HS-5 (cell line): ENCODE measurements at regions not wholly inside any gene's neighbourhood (a gene's known extent, or its start where the extent isn't known, plus 50 kb on each side); places are given as distances from the start of the nearest gene placed in this dataset.
"Not testable (repeated sequence)": the region's sequence is repeated elsewhere in the genome, so short reads cannot be mapped to it uniquely, and the experiment has no call there.

ENCODE experiments used
- DNase-seq: peaks from one replicate; pipeline ENCODE4 v3.0.0-alpha.2; 2012; ENCODE audit warnings: low read depth

DNA sequence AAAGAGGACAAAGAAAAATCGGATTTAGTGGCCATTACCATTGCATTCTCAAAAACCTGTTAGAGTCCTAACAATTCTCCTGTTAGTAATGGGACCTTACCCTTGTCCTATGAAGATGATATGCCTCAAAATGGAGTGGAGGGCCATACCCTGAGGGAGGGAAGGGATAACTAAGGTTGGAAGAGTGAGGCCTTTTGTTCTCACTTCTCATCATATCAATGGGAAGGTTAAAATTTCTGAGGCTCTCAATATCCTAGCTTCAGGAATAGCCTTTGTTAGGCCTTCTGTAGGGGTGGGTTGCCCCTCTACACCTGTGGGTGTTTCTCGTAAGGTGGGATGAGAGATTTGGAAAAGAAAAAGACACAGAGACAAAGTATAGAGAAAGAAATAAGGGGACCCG is 109.4 kb upstream of the SGIP1 start:
- not testable (repeated sequence) for DNase-seq

DNA sequence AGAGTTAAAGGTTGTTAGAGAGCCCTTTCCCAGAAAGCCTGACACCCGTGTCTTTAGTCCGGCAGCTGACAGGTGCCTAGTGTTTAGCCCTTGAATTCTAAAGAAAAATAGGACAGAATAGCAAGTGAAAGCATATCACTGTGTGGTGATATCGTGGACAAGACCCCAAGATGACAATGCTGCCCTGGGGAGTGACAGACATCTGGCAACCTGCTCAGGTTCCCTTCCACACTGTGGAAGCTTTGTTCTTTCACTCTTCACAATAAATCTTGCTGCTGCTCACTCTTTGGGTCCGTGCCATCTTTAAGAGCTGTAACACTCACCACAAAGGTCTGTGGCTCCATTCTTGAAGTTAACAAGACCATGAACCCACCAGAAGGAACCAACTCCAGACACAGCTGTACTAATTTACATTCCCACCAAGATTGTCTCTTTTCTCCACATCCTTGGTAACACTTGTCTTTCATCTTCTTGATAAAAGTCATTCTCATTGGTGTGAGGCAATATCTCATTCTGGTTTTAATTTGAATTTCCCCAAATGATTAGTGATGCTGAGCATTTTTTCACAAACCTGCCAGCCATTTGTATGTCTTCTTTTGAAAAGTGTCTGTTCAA is 107.6 kb upstream of the SGIP1 start:
- no peak for DNase-seq

DNA sequence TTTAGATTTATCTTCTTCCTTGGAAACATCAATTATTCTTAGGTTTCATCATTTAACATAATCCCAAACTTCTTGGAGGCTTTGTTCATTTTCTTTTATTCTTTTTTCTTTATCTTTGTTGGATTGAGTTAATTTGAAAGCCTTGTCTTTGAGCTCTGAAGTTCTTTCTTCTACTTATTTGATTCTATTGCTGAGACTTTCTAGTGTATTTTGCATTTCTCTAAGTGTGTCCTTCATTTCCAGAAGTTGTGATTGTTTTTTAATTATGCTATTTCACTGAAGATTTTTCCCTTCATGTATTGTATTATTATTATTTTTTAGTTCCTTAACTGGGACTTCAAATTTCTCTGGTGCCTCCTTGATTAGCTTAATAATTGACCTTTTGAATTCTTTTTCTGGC is 103.1 kb upstream of the SGIP1 start:
- not testable (repeated sequence) for DNase-seq

DNA sequence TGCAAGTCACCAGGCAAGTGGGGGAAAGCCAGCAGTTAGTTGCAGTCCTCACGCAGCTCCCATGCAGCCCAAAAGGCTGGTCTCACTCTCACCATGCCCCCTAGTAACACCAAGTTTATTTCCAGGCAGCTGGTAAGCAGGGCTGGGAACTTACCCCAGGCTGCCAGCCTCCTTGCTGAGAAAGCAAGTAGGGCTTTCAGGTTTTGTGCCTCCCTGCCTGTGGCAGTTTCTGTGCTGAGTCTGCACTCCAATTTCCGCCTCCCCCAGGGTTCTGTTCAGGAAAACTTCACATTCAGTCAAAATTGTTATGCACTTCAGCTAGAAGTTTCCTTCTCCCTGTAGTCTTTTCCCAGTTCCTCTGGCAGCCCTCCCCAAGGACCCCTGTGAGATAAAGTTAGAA is 102.0 kb upstream of the SGIP1 start:
- DNase-seq, result no peak

DNA sequence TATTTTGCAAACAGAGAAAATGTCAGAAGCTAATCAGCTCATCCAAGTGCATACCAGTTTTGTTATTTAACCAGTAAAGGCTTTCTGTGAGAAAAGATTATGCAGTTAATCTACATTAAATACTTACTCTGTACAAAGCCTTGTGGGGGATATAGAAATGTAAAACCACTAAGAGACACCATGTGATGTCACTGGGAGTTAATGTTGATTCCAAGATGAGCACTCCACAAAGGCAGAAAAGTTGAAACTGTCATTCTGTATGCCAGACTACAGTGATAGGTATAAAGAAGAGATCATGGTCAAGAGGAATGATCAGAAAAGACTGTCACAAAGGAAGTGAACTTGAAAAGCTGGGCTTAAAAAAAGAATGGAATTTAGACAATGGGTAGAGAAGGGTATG is 100.3 kb upstream of the SGIP1 start:
- no peak for DNase-seq

DNA sequence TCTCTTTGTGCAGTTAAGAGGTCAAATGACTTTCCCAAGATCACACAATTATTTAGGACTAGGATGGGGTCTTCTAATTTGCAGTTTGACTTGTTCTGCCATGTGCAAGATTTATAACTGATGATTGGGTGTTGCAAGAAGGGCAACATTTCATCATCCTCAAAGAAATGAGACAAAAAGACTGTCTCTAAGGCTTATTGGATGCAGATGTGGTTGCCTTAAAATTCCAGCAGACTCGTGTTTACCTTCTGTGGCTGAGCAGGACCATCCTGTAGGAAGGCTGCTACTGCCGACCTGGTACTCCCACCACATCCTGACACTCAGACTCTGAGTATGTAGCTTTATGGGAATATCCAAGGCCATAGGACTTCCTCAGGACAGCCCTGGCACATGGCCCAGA is 99.9 kb upstream of the SGIP1 start:
- peak; percentile 73 for DNase-seq

DNA sequence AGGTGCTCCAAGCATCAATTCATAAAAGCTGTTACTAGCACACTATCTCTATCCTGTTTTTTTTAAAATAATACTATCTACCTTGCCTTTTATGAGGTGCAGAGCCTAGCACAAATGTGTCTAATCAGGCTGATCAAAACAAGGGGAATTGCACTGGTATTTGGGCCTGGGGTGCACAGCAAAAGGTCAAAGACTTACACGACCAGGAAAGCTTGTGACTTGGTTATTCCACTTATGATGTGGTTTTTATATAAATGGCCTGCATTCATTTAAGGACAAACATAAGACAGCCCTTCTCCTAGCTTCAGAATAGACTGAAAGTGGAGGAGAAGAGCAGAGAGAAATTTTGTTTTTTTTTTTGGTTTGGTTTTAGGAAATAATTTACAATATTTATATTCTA is 98.4 kb upstream of the SGIP1 start:
- no peak for DNase-seq

DNA sequence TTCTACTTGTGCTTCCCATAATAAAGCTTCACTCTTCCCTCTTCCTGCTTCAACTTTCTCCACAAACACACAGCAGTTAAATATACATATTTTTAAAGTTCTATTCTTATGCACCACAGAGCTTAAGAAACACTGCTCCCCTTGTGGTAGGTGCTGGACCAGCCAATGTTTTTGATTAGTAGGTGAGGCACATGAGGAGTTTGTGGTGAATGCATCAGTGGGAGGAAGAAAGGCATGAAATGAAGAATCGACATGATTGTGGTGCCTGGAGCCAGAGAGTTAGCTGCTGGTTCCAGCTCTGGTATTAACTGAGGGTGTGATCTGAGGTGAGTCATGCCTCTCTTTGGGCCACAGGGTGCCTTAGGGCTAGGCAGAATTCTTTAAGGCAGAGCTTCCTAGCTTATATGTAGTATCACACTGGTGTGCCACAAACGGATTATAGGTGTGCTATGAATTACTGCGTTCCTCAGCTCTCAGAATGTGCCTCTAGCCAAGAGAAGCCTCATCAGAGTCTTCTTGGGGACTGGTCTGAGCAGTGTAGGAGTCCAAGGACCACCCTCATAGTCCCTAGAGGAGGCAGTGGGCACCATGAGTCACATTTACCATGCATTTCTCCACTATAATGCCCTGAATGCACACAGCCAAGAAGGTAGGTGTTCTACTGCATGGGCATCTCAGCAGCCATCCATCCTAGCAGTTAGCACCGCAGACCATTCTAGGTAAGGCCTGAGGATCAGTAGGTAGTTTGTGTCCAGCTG is 97.4 kb upstream of the SGIP1 start:
- peak; percentile 58 for DNase-seq

DNA sequence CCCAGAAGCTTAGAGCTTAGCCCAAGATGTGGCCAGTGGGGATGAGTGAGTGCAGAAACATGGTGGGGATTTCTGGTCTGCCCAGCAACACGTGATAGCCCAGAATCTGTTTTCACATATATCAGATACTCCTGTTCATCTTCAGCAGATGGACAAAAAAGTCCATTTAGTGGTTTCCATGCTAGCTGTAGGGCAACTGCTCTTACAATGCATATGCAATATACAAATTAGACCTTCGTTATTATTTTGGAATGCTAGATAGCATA is 96.9 kb upstream of the SGIP1 start:
- DNase-seq, result no peak

DNA sequence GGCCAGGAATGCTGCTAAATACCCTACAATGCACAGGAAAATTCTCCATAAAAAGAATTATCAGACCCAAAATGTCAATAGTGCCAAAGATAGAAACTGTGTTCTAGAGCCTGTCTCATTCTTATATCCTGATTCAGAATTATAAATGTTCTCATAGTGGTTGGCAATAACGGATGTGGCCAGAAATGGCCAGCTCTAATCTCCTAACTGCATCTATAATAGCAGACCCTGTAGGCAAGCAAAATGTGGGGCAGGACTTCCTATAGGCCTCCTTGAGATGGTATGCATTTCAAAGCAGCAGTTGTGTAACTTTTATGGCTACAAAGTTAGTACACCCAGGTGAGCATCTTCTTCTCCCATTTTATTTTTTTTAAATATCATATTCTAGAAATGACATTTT is 95.9 kb upstream of the SGIP1 start:
- DNase-seq, result no peak

DNA sequence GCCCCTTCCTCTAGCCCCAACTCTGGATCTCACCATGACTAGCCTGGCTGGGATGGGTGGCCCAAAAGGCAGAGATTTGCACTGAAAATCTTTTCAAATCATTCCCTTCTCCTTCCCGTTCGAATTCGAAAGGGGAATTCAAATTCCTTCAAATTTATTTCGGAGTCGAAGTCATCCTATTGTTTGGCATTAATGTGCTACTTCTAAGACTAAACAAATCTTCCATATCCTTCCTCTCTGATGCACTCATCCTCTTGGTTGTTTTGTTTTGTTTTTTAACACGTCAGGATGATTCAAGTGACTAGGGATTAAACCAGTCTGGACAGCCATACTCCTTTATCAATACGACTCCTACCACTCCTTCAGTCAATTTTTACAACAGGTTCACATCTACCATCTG is 95.5 kb upstream of the SGIP1 start:
- no peak for DNase-seq

DNA sequence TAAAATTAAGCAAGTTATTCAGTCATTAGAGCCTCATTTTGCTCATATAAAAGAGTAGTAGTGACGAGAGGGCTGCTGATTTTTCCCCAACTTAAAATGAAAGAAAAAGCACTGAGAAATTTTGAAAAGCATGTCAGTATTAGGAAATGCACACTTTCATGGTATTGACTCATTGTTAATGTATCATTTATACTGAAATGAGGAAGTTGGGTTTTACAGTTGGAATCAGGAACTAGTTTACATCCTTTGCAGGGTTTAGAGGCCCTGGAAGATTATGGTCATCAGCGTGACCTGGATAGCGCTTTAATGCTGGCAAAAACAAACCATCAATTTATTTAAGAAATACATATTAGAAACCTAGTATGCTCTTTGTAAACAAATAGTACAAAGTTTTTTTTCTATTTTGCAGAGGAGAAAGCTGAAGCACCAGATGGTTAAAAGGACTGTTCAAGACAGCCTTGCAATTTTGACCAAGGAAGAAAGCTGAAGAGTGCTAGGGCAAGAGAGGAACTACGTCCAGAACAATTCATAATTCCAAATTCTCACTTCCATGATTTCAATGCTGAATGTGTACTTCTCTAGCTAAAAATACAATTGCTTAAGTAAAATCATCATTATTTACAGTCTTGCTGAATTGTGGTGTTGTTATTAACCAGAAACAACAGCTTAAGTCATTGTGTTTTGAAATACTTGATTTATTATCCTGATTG is 94.8 kb upstream of the SGIP1 start:
- no peak for DNase-seq

DNA sequence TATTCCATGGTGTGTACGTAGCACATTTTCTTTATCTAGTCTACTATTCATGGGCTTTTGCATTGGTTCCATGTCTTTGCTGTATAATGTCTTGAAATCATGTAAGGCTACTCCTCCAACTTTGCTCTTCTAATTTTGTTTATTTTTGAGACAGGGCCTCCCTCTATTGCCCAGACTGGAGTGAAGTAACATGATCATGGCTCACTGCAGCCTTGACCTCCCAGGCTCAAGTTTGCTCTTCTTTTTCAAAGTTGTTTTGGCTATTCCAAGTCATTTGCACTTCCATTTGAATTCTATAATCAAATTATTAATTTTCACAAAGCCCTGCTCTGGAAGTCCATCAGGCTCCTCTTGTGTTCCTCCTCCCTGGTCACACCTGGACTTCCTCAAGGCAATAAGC is 90.2 kb upstream of the SGIP1 start:
- DNase-seq, result no peak

DNA sequence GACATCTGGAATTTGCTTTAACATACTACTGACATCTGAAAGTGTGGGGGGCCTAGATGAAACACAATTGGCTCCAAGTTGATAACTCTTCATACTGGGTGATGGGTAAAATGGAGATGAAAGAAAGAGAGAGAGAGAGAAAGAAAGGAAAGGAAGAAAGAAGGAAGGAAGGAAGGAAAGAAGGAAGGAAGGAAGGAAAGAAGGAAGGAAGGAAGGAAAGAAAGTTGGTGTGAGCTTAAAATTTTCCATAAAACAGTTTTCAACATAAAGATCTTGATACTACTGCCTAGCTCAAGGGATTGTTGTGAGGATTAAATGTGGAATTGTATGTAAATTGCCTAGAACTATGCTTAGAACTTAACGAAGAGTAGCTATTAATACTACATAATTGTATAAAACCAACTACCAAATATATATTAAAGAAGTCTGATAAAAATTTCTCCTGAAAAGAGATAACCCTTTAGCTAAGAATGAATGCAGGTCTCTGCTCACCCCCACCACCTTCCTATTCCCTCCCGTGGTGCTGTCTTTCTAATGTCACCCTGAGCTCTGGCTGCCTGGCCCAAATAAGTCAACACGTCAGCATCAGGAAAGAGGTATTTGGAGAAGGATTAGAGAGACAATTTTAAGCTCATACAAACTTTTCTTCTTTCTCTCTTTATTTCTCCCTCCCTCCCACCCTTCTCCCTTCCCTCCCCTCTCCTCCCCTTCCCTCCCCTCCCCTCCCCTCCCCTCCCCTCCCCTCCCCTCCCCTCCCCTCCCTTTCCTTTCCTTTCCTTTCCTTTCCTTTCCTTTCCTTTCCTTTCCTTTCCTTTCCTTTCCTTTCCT is 89.3 kb upstream of the SGIP1 start:
- DNase-seq, result no peak

DNA sequence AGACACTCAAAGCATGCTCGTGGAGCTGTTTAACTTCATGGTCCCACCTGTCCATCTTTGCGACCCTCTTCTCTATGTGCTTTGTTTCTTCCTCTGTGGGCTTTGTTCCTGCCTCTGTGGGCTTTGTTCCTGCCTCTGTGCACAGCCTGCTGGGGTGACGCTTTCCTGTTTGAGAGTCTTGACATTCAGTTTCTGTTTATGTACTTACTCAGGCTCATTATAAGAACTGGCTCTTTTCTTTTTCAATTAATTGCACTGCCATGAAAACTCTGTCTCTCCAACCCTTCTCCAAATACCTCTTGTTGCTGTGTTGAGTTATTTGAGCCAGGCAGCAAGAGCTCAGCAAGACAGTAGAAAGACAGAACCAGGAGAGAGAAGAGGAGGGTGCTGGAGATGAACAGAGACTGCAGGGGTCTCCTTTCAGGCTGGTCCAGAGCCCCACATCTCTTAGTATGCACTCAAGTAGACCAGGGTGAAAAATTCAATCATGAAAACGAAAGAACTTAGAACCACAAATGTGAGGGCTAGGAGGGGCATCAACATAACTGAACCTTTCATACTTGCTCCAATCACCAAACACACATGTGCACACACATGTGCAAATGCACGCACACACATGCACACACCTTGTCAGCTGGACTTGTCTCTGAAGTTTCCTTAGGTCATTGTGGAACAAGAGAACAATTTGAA is 88.3 kb upstream of the SGIP1 start:
- no peak for DNase-seq

DNA sequence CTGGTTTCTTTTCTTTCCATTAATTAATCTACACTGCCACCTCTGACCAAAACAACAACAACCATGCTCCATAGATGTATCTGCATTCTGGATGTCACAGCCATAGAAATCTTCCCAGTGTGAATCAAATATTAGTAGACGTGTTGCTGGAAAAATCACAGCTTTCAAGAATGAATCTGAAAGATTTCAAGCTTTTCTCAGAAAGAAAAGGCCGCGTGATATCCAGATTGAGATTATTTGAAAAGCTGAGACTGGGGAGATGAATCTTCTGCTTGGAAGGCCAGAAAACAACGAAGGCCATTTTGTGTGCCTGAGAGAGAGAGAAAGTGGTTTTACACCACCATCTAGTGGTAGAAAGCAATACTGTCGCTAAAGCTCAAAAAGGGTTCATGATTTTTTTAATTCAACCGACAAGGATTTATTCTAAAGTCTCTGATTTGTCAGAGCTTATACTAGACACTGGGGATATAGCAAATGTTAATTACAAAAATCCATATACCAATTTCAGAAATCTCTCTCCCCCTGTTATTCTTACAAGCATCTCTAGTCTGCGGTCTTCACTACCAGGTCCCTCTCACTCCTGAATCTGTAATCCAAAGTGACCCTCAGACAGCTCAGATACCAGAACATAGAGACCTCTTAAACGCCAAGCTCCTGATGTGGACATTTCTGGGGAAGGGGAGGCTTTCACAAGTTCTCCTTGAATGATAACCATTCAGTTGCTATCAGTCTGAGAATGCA is 87.5 kb upstream of the SGIP1 start:
- peak; percentile 65 for DNase-seq

DNA sequence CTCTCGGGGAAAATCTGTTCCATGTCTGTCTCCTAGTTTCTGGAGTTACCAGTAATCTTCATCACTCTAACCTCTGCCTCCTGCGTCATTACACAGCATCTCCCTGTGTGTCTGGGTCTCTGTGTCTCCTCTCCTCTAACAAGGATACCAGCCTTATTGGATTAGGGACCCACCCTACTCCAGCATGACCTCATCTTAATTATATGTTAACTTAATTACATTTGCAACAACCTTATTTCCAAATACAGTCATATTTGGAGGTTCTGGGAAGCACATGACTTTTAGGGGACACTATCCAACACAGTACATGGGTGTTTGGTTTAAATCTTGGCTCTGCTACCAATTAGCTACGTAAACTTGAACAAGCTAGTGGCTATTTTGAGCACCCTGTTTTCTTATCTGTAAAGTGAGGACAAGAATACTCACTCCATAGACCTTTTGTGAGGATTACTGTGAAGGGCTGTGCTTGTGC is 83.9 kb upstream of the SGIP1 start:
- no peak for DNase-seq

DNA sequence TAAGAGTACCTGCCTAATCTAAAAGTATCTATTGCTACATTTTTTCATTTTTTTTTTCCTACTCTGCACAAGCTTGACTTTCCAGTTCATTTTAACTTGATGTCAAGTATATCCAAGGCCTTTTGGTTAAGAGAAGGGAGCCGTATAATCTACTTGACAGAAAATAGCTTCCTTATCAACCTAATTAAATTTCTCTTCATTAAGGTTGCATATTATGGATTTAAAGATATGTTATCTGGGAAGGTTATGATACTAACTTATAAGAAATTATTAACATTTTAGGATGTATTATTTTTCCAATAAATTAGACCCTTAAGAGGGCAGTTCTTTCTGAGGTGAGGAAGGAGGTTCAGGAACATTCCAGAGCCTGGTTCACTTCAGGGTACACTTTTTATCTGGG is 83.1 kb upstream of the SGIP1 start:
- no peak for DNase-seq

DNA sequence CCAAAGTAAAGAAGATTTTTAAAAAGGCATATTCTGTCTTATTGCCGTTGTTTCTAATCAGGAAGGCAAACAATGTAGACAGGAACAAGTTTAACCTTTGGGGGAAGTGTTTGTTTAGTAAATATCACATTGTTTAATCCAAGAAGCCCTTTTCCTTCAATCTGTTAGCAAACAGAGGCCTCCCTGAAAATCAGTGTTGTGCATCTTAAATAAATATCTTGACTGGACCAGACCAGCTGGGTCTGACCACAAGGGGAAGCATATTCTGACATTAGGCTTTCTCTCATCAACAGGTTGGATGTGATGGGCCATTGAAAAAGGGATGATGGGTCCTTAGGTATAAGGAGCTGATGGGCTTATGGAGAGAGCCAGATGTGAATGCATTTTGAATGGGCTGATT is 81.8 kb upstream of the SGIP1 start:
- DNase-seq, result no peak

DNA sequence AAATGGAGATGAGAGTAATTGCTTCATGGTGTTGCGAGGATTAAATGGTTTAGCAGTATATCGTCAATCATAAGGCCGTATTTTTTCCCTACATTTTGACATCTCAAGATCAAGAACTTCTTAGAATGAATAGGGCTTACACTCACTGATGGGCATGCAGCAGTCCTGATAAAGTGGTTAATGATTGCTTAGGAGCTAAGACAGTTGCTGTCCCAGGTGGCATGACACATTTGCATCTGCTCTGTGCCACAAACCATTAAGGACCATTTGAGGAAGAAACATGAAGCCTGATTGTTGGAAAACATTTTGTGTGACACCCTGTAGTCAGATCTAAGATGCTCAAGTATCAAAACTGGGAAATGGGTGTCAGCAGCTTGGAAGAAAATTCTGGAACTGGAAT is 81.0 kb upstream of the SGIP1 start:
- no peak for DNase-seq

DNA sequence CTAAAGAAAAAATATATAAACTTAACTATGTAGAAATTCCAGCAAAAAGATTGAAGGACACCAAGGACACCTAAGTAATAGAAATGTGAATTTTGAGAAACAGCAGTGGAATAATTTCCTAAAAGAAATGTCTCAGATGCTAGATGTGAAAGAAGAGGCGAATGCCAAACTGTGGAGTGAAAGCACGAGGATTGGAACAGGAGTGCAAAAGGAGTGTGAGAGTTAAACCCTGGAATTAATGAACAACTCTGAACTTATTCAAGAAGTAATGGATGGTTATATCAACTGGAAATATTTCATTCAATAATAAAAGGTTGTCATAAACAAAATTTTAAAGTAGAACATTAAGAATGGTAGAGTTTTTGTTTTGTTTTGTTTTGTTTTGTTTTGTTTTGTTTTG is 78.5 kb upstream of the SGIP1 start:
- DNase-seq, result no peak
